ENCODE measurements at regions not wholly inside any gene's neighbourhood (a gene's known extent, or its start where the extent isn't known, plus 50 kb on each side); places are given as distances from the start of the nearest gene placed in this dataset.

- in situ Hi-C loops (cut with MboI), result no loop called here
- no peak overlapping the region for H3K9ac ChIP-seq (ENCODE audit: insufficient read depth in 1 of 2, low read depth in 2 of 2, low read length in 2 of 2)
- FAIRE-seq (no peak), ATAC-seq (no peak), DNase-seq (ENCODE audit: extremely low read depth in 1 of 4, low spot score in 3 of 4) (no peak)
- H4K20me1 ChIP-seq (replicated peaks; ENCODE audit: control insufficient read depth, insufficient read depth, low read length), result no peaks in the 10 kb centered on the region
- H3K36me3 ChIP-seq (ENCODE audit: control insufficient read depth, insufficient read depth, low read length), result no peaks in the 10 kb centered on the region
- H3K79me2 ChIP-seq (ENCODE audit: control insufficient read depth, insufficient read depth, low read length), result no peaks in the 10 kb centered on the region
- H3K27me3 ChIP-seq (ENCODE audit: control insufficient read depth in 2 of 2, insufficient read depth in 2 of 2, low read length in 2 of 2), result no peaks in the 10 kb centered on the region
- no peaks in the 10 kb centered on the region for H3K4me1 ChIP-seq (replicated peaks in 1 of 2; ENCODE audit: control insufficient read depth in 2 of 2, insufficient read depth in 2 of 2, low read length in 2 of 2)
- intact Hi-C loops (cut with micrococcal nuclease), result no loop called here
- H3K9me3 ChIP-seq (replicated peaks; ENCODE audit: control insufficient read depth, insufficient read depth, low read depth, low read length), result no peaks in the 10 kb centered on the region
- no peak overlapping the region for H3K4me3 ChIP-seq
- H3K4me2 ChIP-seq (ENCODE audit: insufficient read depth, low read length), result no peak overlapping the region
- H3K27ac ChIP-seq (ENCODE audit: extremely low read depth, low read depth, low read length), result no peak overlapping the region
- CTCF ChIA-PET (ENCODE audit: low intra/inter-chr PET ratio), result no interaction called here
- TF ChIP-seq BRCA1 (IDR thresholded peaks at IDR 0.05) (no peak), BRCA1 (CRISPR knock-in tag; IDR thresholded peaks at IDR 0.05) (no peak), MBD1 (CRISPR knock-in tag; IDR thresholded peaks at IDR 0.05) (no peak)
- BruUV-seq (replicated peaks), result no TSS peak
- no peaks in the 10 kb centered on the region for H3K9me1 ChIP-seq (ENCODE audit: control insufficient read depth, insufficient read depth, low read length)
- POLR2A ChIA-PET, result no interaction called here
- H2AFZ ChIP-seq (ENCODE audit: low read depth, low read length), result no peak overlapping the region
- WGBS (ENCODE audit: insufficient coverage, low coverage, missing lambda C conversion rate), result 0% methylated on average over 1 of the region's 1 CpG
Observed at GRCh38 chr3:116821371-116821770, 111.8 kb downstream of the TUSC7 start.

- TF ChIP-seq SPI1 (IDR thresholded peaks at IDR 0.05; ENCODE audit: borderline replicate concordance, low read depth, low read length), result no peak
- no peak for TF ChIP-seq ARID3B (CRISPR knock-in tag; IDR thresholded peaks at IDR 0.05; ENCODE audit: borderline replicate concordance)
- Histone ChIP-seq H3K4me3 (no peak overlapping the region), H4K20me1 (replicated peaks; ENCODE audit: control insufficient read depth, insufficient read depth, low read length) (no peaks in the 10 kb centered on the region), H3K36me3 (ENCODE audit: control insufficient read depth, insufficient read depth, low read length) (no peaks in the 10 kb centered on the region), H3K9me1 (ENCODE audit: control insufficient read depth, insufficient read depth, low read length) (no peaks in the 10 kb centered on the region), H3K27me3 (ENCODE audit: control insufficient read depth in 2 of 2, insufficient read depth in 2 of 2, low read length in 2 of 2) (no peaks in the 10 kb centered on the region), H3K9me3 (replicated peaks; ENCODE audit: control insufficient read depth, insufficient read depth, low read depth, low read length) (no peaks in the 10 kb centered on the region), H3K9ac (ENCODE audit: insufficient read depth in 1 of 2, low read depth in 2 of 2, low read length in 2 of 2) (no peak overlapping the region), H3K27ac (ENCODE audit: extremely low read depth, low read depth, low read length) (no peak overlapping the region), H3K4me1 (replicated peaks in 1 of 2; ENCODE audit: control insufficient read depth in 2 of 2, insufficient read depth in 2 of 2, low read length in 2 of 2) (no peaks in the 10 kb centered on the region), H2AFZ (ENCODE audit: low read depth, low read length) (no peak overlapping the region), H3K4me2 (ENCODE audit: insufficient read depth, low read length) (no peak overlapping the region), H3K79me2 (ENCODE audit: control insufficient read depth, insufficient read depth, low read length) (no peaks in the 10 kb centered on the region)
- BruUV-seq (replicated peaks), result no TSS peak
- DNase-seq (ENCODE audit: extremely low read depth in 1 of 4, low spot score in 3 of 4) (no peak), ATAC-seq (no peak), FAIRE-seq (no peak)
- POLR2A ChIA-PET, result no interaction called here
- CTCF ChIA-PET (ENCODE audit: low intra/inter-chr PET ratio), result no interaction called here
- intact Hi-C loops (cut with micrococcal nuclease) (no loop called here), in situ Hi-C loops (cut with MboI) (no loop called here)
- 0% methylated on average over 1 of the region's 1 CpG for WGBS (ENCODE audit: insufficient coverage, low coverage, missing lambda C conversion rate)
Observed at GRCh38 chr3:116824208-116824607, 114.6 kb downstream of the TUSC7 start.

All from K562 (cell line).